ENCODE measurements at regions not wholly inside any gene's neighbourhood (a gene's known extent, or its start where the extent isn't known, plus 50 kb on each side); places are given as distances from the start of the nearest gene placed in this dataset.

GRCh38 chr1:22280526-22280925 lies 137.6 kb upstream of the WNT4 start:
- no peak overlapping the region for H3K4me3 ChIP-seq
- 93 to 94% methylated on average over 3 of the region's 3 CpGs for WGBS, 2 donors
- intact Hi-C loops (cut with DNase I) = no loop called here
- ATAC-seq (no peak), DNase-seq (no peak)
- TF ChIP-seq CTCF (IDR thresholded peaks at IDR 0.05) = no peak
- H3K27ac ChIP-seq = no peak overlapping the region
- H3K27me3 ChIP-seq = peaks cover 0 to 45% (median 16%) of the 10 kb centered on the region in 7 donors
- peaks cover 0 to 12% (median 0%) of the 10 kb centered on the region in 11 donors for H3K9me3 ChIP-seq
- H3K36me3 ChIP-seq = no peaks in the 10 kb centered on the region
- no peaks in the 10 kb centered on the region for H3K4me1 ChIP-seq

GRCh38 chr1:22281521-22282363 lies 138.8 kb upstream of the WNT4 start:
- no peaks in the 10 kb centered on the region for H3K36me3 ChIP-seq
- H3K27ac ChIP-seq = no peak overlapping the region
- intact Hi-C loops (cut with DNase I) = no loop called here
- TF ChIP-seq CTCF (IDR thresholded peaks at IDR 0.05) = no peak
- H3K9me3 ChIP-seq = peaks cover 0 to 12% (median 0%) of the 10 kb centered on the region in 11 donors
- ATAC-seq (no peak), DNase-seq (no peak)
- H3K27me3 ChIP-seq = peaks cover 0 to 34% (median 9%) of the 10 kb centered on the region in 7 donors
- WGBS, 2 donors = 79 to 80% methylated on average over 11 of the region's 11 CpGs
- no peak overlapping the region for H3K4me3 ChIP-seq
- no peaks in the 10 kb centered on the region for H3K4me1 ChIP-seq

- no peak for ATAC-seq
- no peak for TF ChIP-seq CTCF (IDR thresholded peaks at IDR 0.05)
- peaks cover 0 to 32% (median 9%) of the 10 kb centered on the region in 7 donors for H3K27me3 ChIP-seq
These were observed 139.6 kb upstream of the WNT4 start for GRCh38 chr1:22282364-22282995.

GRCh38 chr1:22283596-22283995 lies 140.7 kb upstream of the WNT4 start:
- DNase-seq = no peak
- Histone ChIP-seq H3K4me3 (no peak overlapping the region), H3K9me3 (peaks cover 0 to 12% (median 0%) of the 10 kb centered on the region in 11 donors), H3K27ac (no peak overlapping the region), H3K36me3 (no peaks in the 10 kb centered on the region), H3K27me3 (peaks cover 0 to 25% (median 7%) of the 10 kb centered on the region in 7 donors), H3K4me1 (no peaks in the 10 kb centered on the region)
- intact Hi-C loops (cut with DNase I) = no loop called here
- ATAC-seq = no peak
- TF ChIP-seq CTCF (IDR thresholded peaks at IDR 0.05) = no peak

More at GRCh38 chr1:22282364-22282995, 139.6 kb upstream of the WNT4 start:
- Histone ChIP-seq H3K4me3 (no peak overlapping the region), H3K4me1 (no peaks in the 10 kb centered on the region), H3K36me3 (no peaks in the 10 kb centered on the region), H3K9me3 (peaks cover 0 to 12% (median 0%) of the 10 kb centered on the region in 11 donors), H3K27ac (no peak overlapping the region)
- WGBS, 2 donors = 59 to 67% methylated on average over 13 of the region's 13 CpGs
- no peak for DNase-seq
- intact Hi-C loops (cut with DNase I) = no loop called here
